H1 (cell line): ENCODE measurements at regions not wholly inside any gene's neighbourhood (a gene's known extent, or its start where the extent isn't known, plus 50 kb on each side); places are given as distances from the start of the nearest gene placed in this dataset.

Source experiments
- CTCF ChIA-PET: fragments of 300-600 bp; sonication (Branson Sonifier 250); formaldehyde crosslinking; loops from one replicate; lab custom pipeline; 2021; ENCODE audit not compliant: partially characterized antibody; lab: Charles Lee
- POLR2A ChIA-PET: fragments of 300-600 bp; sonication (Branson Sonifier 250); formaldehyde crosslinking; loops from one replicate; lab custom pipeline; 2021; ENCODE audit warnings: inconsistent platforms; ENCODE audit not compliant: partially characterized antibody; lab: Charles Lee
- DNase-seq, 2 experiments: peaks; one replicate each; pipeline versions ENCODE4 v3.0.0 to v3.0.0-alpha.2; 2010 to 2022; ENCODE audit warnings: low spot score in 2 of 2, low read depth in 1 of 2, mixed read lengths in 1 of 2
- FAIRE-seq: peaks from 2 replicates; lab custom pipeline; 2011; peaks lifted over from hg19 to GRCh38; lab: Jason Lieb, UNC
- H2AFZ ChIP-seq: 2 replicates; pipeline ENCODE4 v1.8.1; 2012; ENCODE audit warnings: low read length, inconsistent platforms
- H2AK5ac ChIP-seq: 2 replicates; pipeline ENCODE4 v1.6.1; 2013; ENCODE audit warnings: low read depth, low read length
- H2BK120ac ChIP-seq: replicated peaks from 2 replicates; pipeline ENCODE3; 2013; ENCODE audit warnings: low read depth, low read length, inconsistent platforms
- H2BK12ac ChIP-seq: 2 replicates; pipeline ENCODE4 v1.6.1; 2013; ENCODE audit warnings: low read depth, low read length
- H2BK15ac ChIP-seq: 2 replicates; pipeline ENCODE4 v1.6.1; 2013; ENCODE audit warnings: low read length
- H2BK20ac ChIP-seq: 2 replicates; pipeline ENCODE4 v1.6.1; 2013; ENCODE audit warnings: low read length
- H2BK5ac ChIP-seq: 2 replicates; pipeline ENCODE4 v1.6.1; 2013; ENCODE audit warnings: low read depth, low read length
- H3K14ac ChIP-seq: 2 replicates; pipeline ENCODE4 v1.6.1; 2013; ENCODE audit warnings: inconsistent platforms; ENCODE audit not compliant: insufficient read length
- H3K18ac ChIP-seq: 2 replicates; pipeline ENCODE4 v1.6.1; 2013; ENCODE audit warnings: low read length; ENCODE audit errors: extremely low read depth
- H3K23ac ChIP-seq: 2 replicates; pipeline ENCODE4 v1.6.1; 2013; ENCODE audit warnings: inconsistent platforms; ENCODE audit not compliant: insufficient read length
- H3K23me2 ChIP-seq: 2 replicates; pipeline ENCODE4 v1.6.1; 2013; ENCODE audit warnings: low read depth, low read length
- H3K27ac ChIP-seq: 2 replicates; pipeline ENCODE4 v1.6.1; 2011; ENCODE audit warnings: low read depth, low read length, inconsistent platforms
- H3K27me3 ChIP-seq, 4 experiments: replicated peaks in 1 of 4; 1 replicate in 1 of 4; 2 replicates in 3 of 4; pipeline versions ENCODE4 v1.6.1 to v1.8.1; 2011 to 2013; ENCODE audit warnings: low read length in 3 of 4, mild to moderate bottlenecking in 3 of 4, inconsistent platforms in 2 of 4, mixed read lengths in 2 of 4, moderate library complexity in 1 of 4; ENCODE audit not compliant: control insufficient read depth in 3 of 4, insufficient read depth in 3 of 4; ENCODE audit errors: extremely low read depth in 1 of 4
- H3K36me3 ChIP-seq, 4 experiments: 2 replicates each; pipeline versions ENCODE4 v1.6.1 to v1.8.1; 2011 to 2013; ENCODE audit warnings: mild to moderate bottlenecking in 4 of 4, low read length in 3 of 4, moderate library complexity in 2 of 4, control low read depth in 1 of 4, inconsistent platforms in 1 of 4; ENCODE audit not compliant: insufficient read depth in 4 of 4, control insufficient read depth in 2 of 4
- H3K4ac ChIP-seq: replicated peaks from 2 replicates; pipeline ENCODE3; 2013; ENCODE audit warnings: low read length, low read depth, mixed read lengths, inconsistent platforms; ENCODE audit not compliant: insufficient read length
- H3K4me1 ChIP-seq, 4 experiments: replicated peaks in 1 of 4; 1 replicate in 1 of 4; 2 replicates in 3 of 4; pipeline versions ENCODE4 v1.6.1 to v1.8.1; 2011 to 2013; ENCODE audit warnings: low read length in 3 of 4, inconsistent platforms in 2 of 4, mixed read lengths in 1 of 4; ENCODE audit not compliant: insufficient read depth in 4 of 4, control insufficient read depth in 3 of 4
- H3K4me2 ChIP-seq, 2 experiments: 2 replicates each; pipeline versions ENCODE4 v1.6.1 to v1.8.1; 2011 to 2013; ENCODE audit warnings: low read depth in 2 of 2, low read length in 2 of 2, control low read depth in 1 of 2, inconsistent platforms in 1 of 2, mild to moderate bottlenecking in 1 of 2; ENCODE audit not compliant: insufficient read depth in 1 of 2
- H3K4me3 ChIP-seq, 4 experiments: fragments of 200-600, 300-600 bp in 1 of 4; sonication (generic), shearing (Covaris generic), sonication (Bioruptor Twin) in 1 of 4; 2 replicates each; pipeline versions ENCODE4 v1.5.1 to v1.8.1; 2011 to 2016; ENCODE audit warnings: low read length in 4 of 4, low read depth in 3 of 4, control low read depth in 2 of 4, inconsistent platforms in 2 of 4, mild to moderate bottlenecking in 2 of 4, mixed read lengths in 1 of 4, moderate library complexity in 1 of 4; ENCODE audit not compliant: insufficient read depth in 2 of 4; ENCODE audit errors: extremely low read depth in 1 of 4
- H3K56ac ChIP-seq: replicated peaks from 2 replicates; pipeline ENCODE3; 2013; ENCODE audit warnings: low read depth, mild to moderate bottlenecking, mixed read lengths, low read length, inconsistent platforms; ENCODE audit not compliant: insufficient read length
- H3K79me1 ChIP-seq: 2 replicates; pipeline ENCODE4 v1.6.1; 2013; ENCODE audit warnings: low read depth, low read length, control low read depth
- H3K79me2 ChIP-seq, 2 experiments: 2 replicates each; pipeline versions ENCODE4 v1.6.1 to v1.8.1; 2012 to 2013; ENCODE audit warnings: low read length in 2 of 2, mild to moderate bottlenecking in 2 of 2, inconsistent platforms in 1 of 2; ENCODE audit not compliant: insufficient read depth in 2 of 2, control insufficient read depth in 1 of 2
- H3K9ac ChIP-seq, 4 experiments: replicated peaks in 1 of 4; 1 replicate in 1 of 4; 2 replicates in 3 of 4; pipeline versions ENCODE4 v1.6.1 to v1.8.1; 2011 to 2013; ENCODE audit warnings: low read depth in 3 of 4, low read length in 3 of 4, control low read depth in 2 of 4, mild to moderate bottlenecking in 2 of 4, moderate library complexity in 2 of 4, inconsistent platforms in 1 of 4; ENCODE audit errors: extremely low read depth in 1 of 4
- H3K9me3 ChIP-seq, 2 experiments: 2 replicates each; pipeline versions ENCODE4 v1.6.1 to v1.8.1; 2012 to 2013; ENCODE audit warnings: mild to moderate bottlenecking in 2 of 2, moderate library complexity in 2 of 2, control low read depth in 1 of 2, inconsistent platforms in 1 of 2, low read depth in 1 of 2, low read length in 1 of 2, mixed read lengths in 1 of 2; ENCODE audit not compliant: insufficient read depth in 2 of 2
- H4K20me1 ChIP-seq, 2 experiments: replicated peaks in 1 of 2; 2 replicates each; pipeline versions ENCODE3 to v1.8.1; 2011 to 2013; ENCODE audit warnings: inconsistent platforms in 2 of 2, low read length in 2 of 2, mild to moderate bottlenecking in 1 of 2; ENCODE audit not compliant: insufficient read depth in 2 of 2, control insufficient read depth in 1 of 2
- H4K5ac ChIP-seq: 2 replicates; pipeline ENCODE4 v1.6.1; 2013; ENCODE audit warnings: low read length, low read depth, mixed read lengths, inconsistent platforms; ENCODE audit not compliant: insufficient read length
- H4K8ac ChIP-seq: 2 replicates; pipeline ENCODE4 v1.8.0; 2013; ENCODE audit warnings: mild to moderate bottlenecking, moderate library complexity, low read length, inconsistent platforms; ENCODE audit not compliant: insufficient read depth; ENCODE audit errors: extremely low read depth
- H4K91ac ChIP-seq: replicated peaks from 2 replicates; pipeline ENCODE3; 2013; ENCODE audit warnings: low read length, mixed read lengths, inconsistent platforms; ENCODE audit not compliant: insufficient read length
- BACH1 ChIP-seq: IDR thresholded peaks from 2 replicates; pipeline ENCODE4 v1.6.1; 2012; ENCODE audit warnings: low read length, improper control_type of control experiment
- BCL11A ChIP-seq, 2 experiments: IDR thresholded peaks; one replicate each; pipeline ENCODE4 v1.6.1; 2011; ENCODE audit warnings: low read depth in 2 of 2, low read length in 2 of 2, mild to moderate bottlenecking in 2 of 2
- BRCA1 ChIP-seq: IDR thresholded peaks from 2 replicates; pipeline ENCODE4 v1.6.1; 2012; ENCODE audit warnings: low read depth, low read length, improper control_type of control experiment
- EZH2 ChIP-seq: fragments of 200-600 bp; sonication (generic); IDR thresholded peaks from 2 replicates; pipeline ENCODE4 v1.7.1; 2012; ENCODE audit warnings: low read depth, mild to moderate bottlenecking, moderate library complexity, low read length, inconsistent platforms; ENCODE audit not compliant: severe bottlenecking
- JUND ChIP-seq: IDR thresholded peaks from 2 replicates; pipeline ENCODE4 v1.6.1; 2011; ENCODE audit warnings: mild to moderate bottlenecking, improper control_type of control experiment, low read length
- NANOG ChIP-seq: IDR thresholded peaks from 2 replicates; pipeline ENCODE4 v1.6.1; 2011; ENCODE audit warnings: low read length, low read depth, mild to moderate bottlenecking, inconsistent platforms; ENCODE audit not compliant: insufficient read depth, poor library complexity, severe bottlenecking
- RNF2 ChIP-seq: fragments of 200-900, 300-1000 bp; sonication (generic); IDR thresholded peaks from 2 replicates; pipeline ENCODE4 v1.7.1; 2016; ENCODE audit warnings: borderline replicate concordance, low read depth, mild to moderate bottlenecking, antibody characterized with exemption, low read length; ENCODE audit not compliant: poor library complexity, severe bottlenecking; ENCODE audit errors: missing control alignments
- RXRA ChIP-seq: IDR thresholded peaks from 2 replicates; pipeline ENCODE4 v1.6.1; 2011; ENCODE audit warnings: low read depth, mild to moderate bottlenecking, low read length, moderate library complexity; ENCODE audit not compliant: insufficient read depth
- SIN3A ChIP-seq, 2 experiments: IDR thresholded peaks in 1 of 2; conservative IDR thresholded peaks in 1 of 2; 2 replicates each; pipeline ENCODE4 v1.6.1; 2011 to 2012; ENCODE audit warnings: low read length in 2 of 2, improper control_type of control experiment in 1 of 2, low read depth in 1 of 2, mild to moderate bottlenecking in 1 of 2
- SP4 ChIP-seq: IDR thresholded peaks from 2 replicates; pipeline ENCODE4 v1.6.1; 2012; ENCODE audit warnings: low read length, inconsistent platforms
- SUZ12 ChIP-seq: fragments of 200-600 bp; sonication (generic); IDR thresholded peaks from 2 replicates; pipeline ENCODE4 v1.6.1; 2012; ENCODE audit warnings: mild to moderate bottlenecking, inconsistent platforms, low read length, moderate library complexity, mixed read lengths
- WGBS, 2 experiments: shearing (Covaris generic) in 1 of 2; methylation state at CpG; one replicate each; pipeline versions ENCODE4 v1.1.6 to v1.1.7; 2013 to 2015; ENCODE audit warnings: low lambda C conversion rate in 2 of 2, mixed read lengths in 2 of 2, inconsistent platforms in 1 of 2, low coverage in 1 of 2, missing lambda C conversion rate in 1 of 2; ENCODE audit not compliant: insufficient replicate concordance in 2 of 2, insufficient coverage in 1 of 2, insufficient read length in 1 of 2; ENCODE audit errors: extremely low coverage in 1 of 2, missing lambda C conversion rate in 1 of 2; 5-methylcytosine and 5-hydroxymethylcytosine counted together

DNA sequence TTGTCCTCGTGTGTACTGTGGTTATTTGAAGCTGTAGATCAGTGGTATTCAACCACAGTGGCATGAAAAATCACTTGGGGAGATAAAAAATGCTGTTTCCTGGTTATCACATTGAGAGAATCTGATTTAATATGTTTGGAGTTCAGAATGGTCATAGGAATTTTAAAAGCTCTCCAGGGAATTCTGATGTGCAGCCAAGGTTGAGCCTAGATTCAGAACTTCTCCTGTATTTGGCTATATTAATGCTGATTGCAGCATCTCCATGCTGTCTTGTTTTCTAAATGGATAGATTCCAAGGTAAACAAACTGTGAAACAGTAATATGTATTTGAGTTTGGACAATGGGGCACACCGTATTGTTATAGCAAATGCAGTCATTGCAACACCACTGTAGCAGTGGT, 982.2 kb upstream of the FBXO33 start:
- Histone ChIP-seq H3K4me1 (no peaks in the 10 kb centered on the region), H4K5ac (no peak overlapping the region), H3K79me2 (no peaks in the 10 kb centered on the region), H3K14ac (no peak overlapping the region), H3K4me3 (no peak overlapping the region), H3K9me3 (no peaks in the 10 kb centered on the region), H2BK5ac (no peak overlapping the region), H3K18ac (no peak overlapping the region), H4K91ac (no peak overlapping the region), H3K79me1 (no peaks in the 10 kb centered on the region), H2BK120ac (no peak overlapping the region), H2AFZ (no peak overlapping the region), H3K23me2 (no peaks in the 10 kb centered on the region), H3K56ac (no peak overlapping the region), H3K36me3 (no peaks in the 10 kb centered on the region), H3K9ac (no peak overlapping the region), H2BK15ac (no peak overlapping the region), H4K8ac (no peak overlapping the region), H3K4ac (no peak overlapping the region), H2AK5ac (no peak overlapping the region), H2BK12ac (no peak overlapping the region), H4K20me1 (no peaks in the 10 kb centered on the region), H2BK20ac (no peak overlapping the region), H3K23ac (no peak overlapping the region), H3K27me3 (no peaks in the 10 kb centered on the region), H3K4me2 (no peak overlapping the region), H3K27ac (no peak overlapping the region)
- 96% methylated on average over 2 of the region's 2 CpGs; no CpG with 5 or more reads in 1 of the 2 experiments for WGBS, 2 experiments
- CTCF ChIA-PET, result no interaction called here
- FAIRE-seq (no peak), DNase-seq (no peak)
- POLR2A ChIA-PET, result no interaction called here
- TF ChIP-seq RXRA (no peak), BACH1 (no peak), NANOG (no peak), BRCA1 (no peak), SP4 (no peak), BCL11A (IDR thresholded peaks at IDR 0.05; ENCODE audit: low read depth in 2 of 2, low read length in 2 of 2) (no peak), RNF2 (no peak), JUND (no peak), EZH2 (no peak), SUZ12 (no peak), SIN3A (conservative IDR thresholded peaks at IDR 0.05 in 1 of 2, IDR thresholded peaks at IDR 0.05 in 1 of 2; ENCODE audit: low read depth in 1 of 2, low read length in 2 of 2) (no peak)
